ENCODE measurements at regions not wholly inside any gene's neighbourhood (a gene's known extent, or its start where the extent isn't known, plus 50 kb on each side); places are given as distances from the start of the nearest gene placed in this dataset.
A peak's percentile ranks its signal among the peaks of the same experiment; 100 is the strongest.

- Mint-ChIP-seq H3K4me3 (no peak overlapping the region), H3K27me3 (no peaks in the 10 kb centered on the region), H3K9me3 (no peaks in the 10 kb centered on the region), H3K4me1 (ENCODE audit: low read depth in 2 of 2) (peaks cover 10 to 14% of the 10 kb centered on the region in 2 donors), H3K27ac (peak overlapping the region in 1 of 2 donors; percentile 22), H3K36me3 (ENCODE audit: insufficient read depth) (no peaks in the 10 kb centered on the region)
- ATAC-seq (replicated peaks) (no peak), DNase-seq (no peak)
Measured at GRCh38 chr9:107211284-107211923, 71.7 kb upstream of the RAD23B start.

GRCh38 chr9:107212613-107213012 lies 70.5 kb upstream of the RAD23B start:
- no peak for DNase-seq
- ATAC-seq (replicated peaks) = no peak
- Mint-ChIP-seq H3K27me3 (no peaks in the 10 kb centered on the region), H3K27ac (peak overlapping the region in 1 of 2 donors; percentile 92), H3K4me1 (ENCODE audit: low read depth in 2 of 2) (peaks cover 10 to 14% of the 10 kb centered on the region in 2 donors), H3K36me3 (ENCODE audit: insufficient read depth) (no peaks in the 10 kb centered on the region), H3K4me3 (no peak overlapping the region), H3K9me3 (no peaks in the 10 kb centered on the region)

GRCh38 chr9:107213080-107213479 lies 70.0 kb upstream of the RAD23B start:
- Mint-ChIP-seq H3K27me3 (no peaks in the 10 kb centered on the region), H3K36me3 (ENCODE audit: insufficient read depth) (no peaks in the 10 kb centered on the region), H3K4me3 (peak overlapping the region in 1 of 2 donors; percentile 20), H3K27ac (peak overlapping the region; percentile 18 to 92), H3K4me1 (ENCODE audit: low read depth in 2 of 2) (peaks cover 10 to 14% of the 10 kb centered on the region in 2 donors), H3K9me3 (no peaks in the 10 kb centered on the region)
- no peak for DNase-seq
- ATAC-seq (replicated peaks) = peak; percentile 14

GRCh38 chr9:107213561-107214028 lies 69.5 kb upstream of the RAD23B start:
- no peaks in the 10 kb centered on the region for H3K9me3 Mint-ChIP-seq
- DNase-seq (peak; percentile 1 to 31 (median 2)), ATAC-seq (replicated peaks) (peak; percentile 98)
- H3K4me3 Mint-ChIP-seq = peak overlapping the region; percentile 11 to 20
- no peaks in the 10 kb centered on the region for H3K36me3 Mint-ChIP-seq (ENCODE audit: insufficient read depth)
- peak overlapping the region; percentile 18 to 92 for H3K27ac Mint-ChIP-seq
- H3K27me3 Mint-ChIP-seq = no peaks in the 10 kb centered on the region
- H3K4me1 Mint-ChIP-seq (ENCODE audit: low read depth in 2 of 2) = peaks cover 10 to 14% of the 10 kb centered on the region in 2 donors

- Mint-ChIP-seq H3K4me1 (ENCODE audit: low read depth in 2 of 2) (peaks cover 10 to 14% of the 10 kb centered on the region in 2 donors), H3K4me3 (no peak overlapping the region), H3K36me3 (ENCODE audit: insufficient read depth) (no peaks in the 10 kb centered on the region), H3K9me3 (no peaks in the 10 kb centered on the region), H3K27ac (no peak overlapping the region), H3K27me3 (peaks cover 0 to 6% of the 10 kb centered on the region in 2 donors)
- no peak for DNase-seq
- ATAC-seq (replicated peaks) = no peak
Measured at GRCh38 chr9:107214381-107214780, 68.7 kb upstream of the RAD23B start.

- DNase-seq = no peak
- ATAC-seq (replicated peaks) = no peak
- Mint-ChIP-seq H3K4me3 (no peak overlapping the region), H3K9me3 (no peaks in the 10 kb centered on the region), H3K36me3 (ENCODE audit: insufficient read depth) (no peaks in the 10 kb centered on the region), H3K27me3 (peaks cover 0 to 10% of the 10 kb centered on the region in 2 donors), H3K4me1 (ENCODE audit: low read depth in 2 of 2) (peaks cover 10 to 14% of the 10 kb centered on the region in 2 donors), H3K27ac (no peak overlapping the region)
Measured at GRCh38 chr9:107214915-107215314, 68.2 kb upstream of the RAD23B start.

- Mint-ChIP-seq H3K36me3 (ENCODE audit: insufficient read depth) (no peaks in the 10 kb centered on the region), H3K4me1 (ENCODE audit: low read depth in 2 of 2) (peaks cover 10 to 14% of the 10 kb centered on the region in 2 donors), H3K27me3 (peaks cover 0 to 10% of the 10 kb centered on the region in 2 donors), H3K9me3 (no peaks in the 10 kb centered on the region), H3K27ac (no peak overlapping the region), H3K4me3 (no peak overlapping the region)
- no peak for ATAC-seq (replicated peaks)
- no peak for DNase-seq
Measured at GRCh38 chr9:107215381-107215780, 67.7 kb upstream of the RAD23B start.

GRCh38 chr9:107216329-107216728 lies 66.8 kb upstream of the RAD23B start:
- peaks cover 10 to 14% of the 10 kb centered on the region in 2 donors for H3K4me1 Mint-ChIP-seq (ENCODE audit: low read depth in 2 of 2)
- H3K27me3 Mint-ChIP-seq = peaks cover 0 to 10% of the 10 kb centered on the region in 2 donors
- H3K4me3 Mint-ChIP-seq = no peak overlapping the region
- H3K27ac Mint-ChIP-seq = no peak overlapping the region
- no peaks in the 10 kb centered on the region for H3K9me3 Mint-ChIP-seq
- DNase-seq (no peak), ATAC-seq (replicated peaks) (no peak)
- H3K36me3 Mint-ChIP-seq (ENCODE audit: insufficient read depth) = no peaks in the 10 kb centered on the region

- H3K4me1 Mint-ChIP-seq (ENCODE audit: low read depth in 2 of 2) = peaks cover under 1% of the 10 kb centered on the region in 2 donors
- H3K27ac Mint-ChIP-seq = no peak overlapping the region
- H3K9me3 Mint-ChIP-seq = no peaks in the 10 kb centered on the region
- no peaks in the 10 kb centered on the region for H3K36me3 Mint-ChIP-seq (ENCODE audit: insufficient read depth)
- H3K4me3 Mint-ChIP-seq = no peak overlapping the region
- DNase-seq (no peak), ATAC-seq (replicated peaks) (no peak)
- H3K27me3 Mint-ChIP-seq = peaks cover 0 to 10% of the 10 kb centered on the region in 2 donors
Measured at GRCh38 chr9:107218829-107219485, 64.1 kb upstream of the RAD23B start.

- Mint-ChIP-seq H3K9me3 (no peaks in the 10 kb centered on the region), H3K4me3 (no peak overlapping the region)
Measured at GRCh38 chr9:107219486-107220077, 63.5 kb upstream of the RAD23B start.

GRCh38 chr9:107221321-107221720 lies 61.8 kb upstream of the RAD23B start:
- H3K4me1 Mint-ChIP-seq (ENCODE audit: low read depth in 2 of 2) = no peaks in the 10 kb centered on the region
- H3K36me3 Mint-ChIP-seq (ENCODE audit: insufficient read depth) = no peaks in the 10 kb centered on the region
- no peak overlapping the region for H3K4me3 Mint-ChIP-seq
- no peak overlapping the region for H3K27ac Mint-ChIP-seq
- H3K9me3 Mint-ChIP-seq = no peaks in the 10 kb centered on the region
- DNase-seq = no peak
- no peak for ATAC-seq (replicated peaks)
- H3K27me3 Mint-ChIP-seq = peaks cover 0 to 25% of the 10 kb centered on the region in 2 donors

More at GRCh38 chr9:107219486-107220077, 63.5 kb upstream of the RAD23B start:
- Mint-ChIP-seq H3K27me3 (peaks cover 0 to 13% of the 10 kb centered on the region in 2 donors), H3K4me1 (ENCODE audit: low read depth in 2 of 2) (no peaks in the 10 kb centered on the region), H3K36me3 (ENCODE audit: insufficient read depth) (no peaks in the 10 kb centered on the region), H3K27ac (no peak overlapping the region)
- DNase-seq (no peak), ATAC-seq (replicated peaks) (no peak)

GRCh38 chr9:107222020-107222522 lies 61.0 kb upstream of the RAD23B start:
- no peaks in the 10 kb centered on the region for H3K9me3 Mint-ChIP-seq
- peaks cover 0 to 25% of the 10 kb centered on the region in 2 donors for H3K27me3 Mint-ChIP-seq
- DNase-seq = no peak
- no peak overlapping the region for H3K27ac Mint-ChIP-seq
- no peaks in the 10 kb centered on the region for H3K4me1 Mint-ChIP-seq (ENCODE audit: low read depth in 2 of 2)
- no peak overlapping the region for H3K4me3 Mint-ChIP-seq
- ATAC-seq (replicated peaks) = no peak
- H3K36me3 Mint-ChIP-seq (ENCODE audit: insufficient read depth) = no peaks in the 10 kb centered on the region

- H3K4me1 Mint-ChIP-seq (ENCODE audit: low read depth in 2 of 2) = no peaks in the 10 kb centered on the region
- H3K27ac Mint-ChIP-seq = no peak overlapping the region
- H3K4me3 Mint-ChIP-seq = no peak overlapping the region
- H3K27me3 Mint-ChIP-seq = peaks cover 8 to 35% of the 10 kb centered on the region in 2 donors
- H3K36me3 Mint-ChIP-seq (ENCODE audit: insufficient read depth) = no peaks in the 10 kb centered on the region
- ATAC-seq (replicated peaks) (no peak), DNase-seq (no peak)
- no peaks in the 10 kb centered on the region for H3K9me3 Mint-ChIP-seq
Measured at GRCh38 chr9:107223381-107223780, 59.7 kb upstream of the RAD23B start.

All from effector memory CD8-positive, alpha-beta T cell (primary cell).